G401.6 (cell line): ENCODE measurements at regions not wholly inside any gene's neighbourhood (a gene's known extent, or its start where the extent isn't known, plus 50 kb on each side); places are given as distances from the start of the nearest gene placed in this dataset.

ENCODE experiments used
- FAIRE-seq: peaks from 2 replicates; lab custom pipeline; 2012; peaks lifted over from hg19 to GRCh38; lab: Jason Lieb, UNC

GRCh38 chr20:39676857-39677391, 714.8 kb downstream of the DHX35 start:
- no peak for FAIRE-seq

GRCh38 chr20:39676241-39676640, 714.1 kb downstream of the DHX35 start:
- FAIRE-seq, result no peak

GRCh38 chr20:39674842-39675241, 712.7 kb downstream of the DHX35 start:
- no peak for FAIRE-seq

DNA sequence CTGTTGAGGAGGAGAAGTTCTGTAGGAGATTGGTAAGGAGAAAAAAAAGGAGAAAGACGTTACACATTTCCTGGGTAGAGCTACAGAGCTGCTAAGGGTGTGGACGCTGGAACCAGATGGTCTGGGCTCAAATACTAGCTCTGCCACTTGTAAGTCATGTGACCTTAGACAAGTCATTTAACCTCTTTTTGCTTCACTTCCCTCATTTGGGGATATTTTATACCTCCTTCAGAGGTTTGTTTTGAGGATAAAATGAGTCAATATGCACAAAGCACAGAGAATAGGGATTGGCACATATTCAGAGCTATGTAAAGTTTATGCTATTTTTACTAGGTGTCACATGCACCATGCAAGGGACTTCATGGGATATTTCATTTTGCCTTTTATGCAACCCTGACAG, 708.8 kb downstream of the DHX35 start:
- FAIRE-seq, result no peak

DNA sequence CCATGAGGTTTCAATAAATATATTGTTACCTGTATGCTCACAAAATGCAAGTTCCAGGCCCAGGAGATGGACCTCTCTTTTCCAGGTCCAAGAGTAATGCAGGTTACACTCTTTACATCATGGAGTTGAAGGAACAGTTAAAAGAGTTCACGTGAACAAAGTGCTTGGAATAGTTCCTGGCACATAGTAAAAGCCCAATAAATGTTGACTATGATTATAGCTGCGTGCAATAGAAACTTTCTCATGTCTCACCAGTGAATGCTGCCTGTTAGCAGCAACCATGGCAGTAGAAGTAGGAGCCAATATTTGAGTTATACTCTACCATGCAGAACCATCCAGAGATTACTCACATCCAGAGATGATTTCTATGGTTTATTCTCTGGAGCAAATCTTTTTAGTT, 707.5 kb downstream of the DHX35 start:
- FAIRE-seq, result no peak

- FAIRE-seq, result no peak
These were observed 705.9 kb downstream of the DHX35 start for GRCh38 chr20:39668038-39668437.

GRCh38 chr20:39661833-39662232, 699.7 kb downstream of the DHX35 start:
- no peak for FAIRE-seq

DNA sequence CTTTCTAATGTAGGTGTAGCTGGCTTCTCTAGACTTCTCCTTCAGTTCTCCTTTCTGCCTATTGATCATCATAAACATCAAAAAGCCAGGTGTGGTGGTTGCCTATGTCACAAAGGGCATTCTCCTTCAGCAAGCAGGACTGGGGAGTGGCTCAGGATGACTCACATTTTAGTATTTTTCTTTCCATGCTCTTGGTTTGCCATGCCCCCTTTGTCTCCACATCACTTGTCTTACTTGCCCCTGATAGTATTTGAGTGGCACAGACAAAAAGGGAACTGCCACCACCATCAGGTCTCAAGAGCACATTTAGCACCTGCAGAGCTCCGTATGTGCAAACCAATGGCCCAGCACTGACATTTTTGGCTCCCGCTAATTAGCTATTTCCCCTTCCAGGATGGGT, 698.8 kb downstream of the DHX35 start:
- no peak for FAIRE-seq

DNA sequence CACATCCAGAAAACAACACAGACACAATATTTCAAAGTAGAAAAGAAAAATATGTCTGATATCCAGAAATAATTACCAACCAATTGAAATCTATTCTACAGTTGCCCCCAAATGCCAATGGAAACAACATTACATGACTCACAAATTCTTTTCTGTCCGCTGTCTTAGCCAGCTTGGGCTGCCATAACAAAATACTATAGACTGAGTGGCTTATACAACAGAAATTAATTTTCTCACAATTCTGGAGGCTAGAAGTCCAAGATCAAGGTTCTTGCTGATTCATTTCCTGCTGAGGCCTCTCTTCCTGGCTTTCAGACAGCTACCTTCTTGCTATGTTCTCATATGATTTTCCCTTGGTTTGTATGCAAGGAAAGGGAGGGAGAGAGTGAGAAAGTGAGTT, 698.1 kb downstream of the DHX35 start:
- no peak for FAIRE-seq

- FAIRE-seq, result no peak
These were observed 696.7 kb downstream of the DHX35 start for GRCh38 chr20:39658662-39659409.

DNA sequence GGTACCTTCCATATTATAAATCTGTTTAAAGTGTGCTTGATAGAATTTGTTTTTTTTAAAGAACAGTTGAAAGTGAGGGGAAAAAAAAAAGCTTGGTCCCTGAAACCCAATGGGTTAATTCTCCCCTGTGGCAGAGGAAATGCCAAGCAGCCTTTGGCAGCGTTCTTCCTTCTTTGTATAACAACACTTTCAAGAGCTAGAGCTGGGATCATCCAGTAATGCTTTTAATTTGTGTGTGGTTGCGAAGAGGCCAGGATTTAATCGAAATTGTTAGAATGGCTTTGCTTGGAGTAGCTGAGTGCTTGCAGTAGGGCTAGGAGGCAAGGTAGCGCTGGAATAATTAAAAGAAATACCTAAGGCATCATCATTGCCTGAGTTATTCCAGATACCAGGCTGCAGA, 692.0 kb downstream of the DHX35 start:
- FAIRE-seq, result no peak

- no peak for FAIRE-seq
These were observed 689.6 kb downstream of the DHX35 start for GRCh38 chr20:39651645-39652325.

- no peak for FAIRE-seq
These were observed 684.8 kb downstream of the DHX35 start for GRCh38 chr20:39646874-39647413.

- no peak for FAIRE-seq
These were observed 683.0 kb downstream of the DHX35 start for GRCh38 chr20:39645131-39645530.

- no peak for FAIRE-seq
These were observed 681.1 kb downstream of the DHX35 start for GRCh38 chr20:39643292-39643691.

DNA sequence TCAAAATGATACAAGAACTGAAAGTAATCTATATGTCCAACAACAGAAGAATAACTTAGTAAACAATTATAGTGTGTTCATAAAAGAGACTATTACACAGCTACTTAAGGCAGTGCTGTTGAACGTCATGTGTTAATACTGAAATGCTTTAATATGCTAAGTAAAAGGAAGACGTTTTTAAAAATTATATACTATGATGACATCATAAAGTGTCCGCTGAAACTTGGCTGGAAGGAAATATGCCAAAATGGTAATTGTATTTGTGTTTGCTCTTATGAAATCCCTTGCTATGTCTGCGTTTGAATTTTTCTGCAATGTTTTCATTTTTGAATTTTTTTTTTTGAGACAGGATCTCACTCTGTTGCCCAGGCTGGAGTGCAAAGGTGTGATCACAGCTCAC, 679.3 kb downstream of the DHX35 start:
- FAIRE-seq, result no peak

- FAIRE-seq, result no peak
These were observed 678.0 kb downstream of the DHX35 start for GRCh38 chr20:39640147-39640546.

- no peak for FAIRE-seq
These were observed 676.6 kb downstream of the DHX35 start for GRCh38 chr20:39638731-39639130.

- no peak for FAIRE-seq
These were observed 671.5 kb downstream of the DHX35 start for GRCh38 chr20:39633689-39634088.

- no peak for FAIRE-seq
These were observed 670.6 kb downstream of the DHX35 start for GRCh38 chr20:39632757-39633156.

- no peak for FAIRE-seq
These were observed 670.0 kb downstream of the DHX35 start for GRCh38 chr20:39632176-39632575.

DNA sequence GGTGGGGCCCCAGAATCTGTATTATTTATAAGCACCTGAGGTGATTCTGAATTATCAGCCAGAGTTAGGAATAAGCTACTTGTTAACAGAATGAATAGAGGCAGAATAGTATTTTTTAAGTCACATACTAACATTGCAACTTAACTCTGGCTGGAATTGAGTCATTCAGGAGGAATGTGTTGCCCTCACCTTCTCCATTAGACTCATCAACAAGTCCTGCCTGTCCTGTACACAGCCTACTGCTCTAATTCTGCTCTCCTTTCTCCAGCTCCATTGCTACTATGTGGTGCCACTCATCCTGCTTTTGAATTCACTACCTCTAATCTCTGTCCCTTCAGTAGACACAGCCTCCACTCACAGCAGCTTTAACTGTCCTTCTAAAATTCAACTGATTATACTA, 669.4 kb downstream of the DHX35 start:
- FAIRE-seq, result no peak

- FAIRE-seq, result no peak
These were observed 668.2 kb downstream of the DHX35 start for GRCh38 chr20:39630215-39630908.
